GM23248 (cell line): ENCODE measurements at regions not wholly inside any gene's neighbourhood (a gene's known extent, or its start where the extent isn't known, plus 50 kb on each side); places are given as distances from the start of the nearest gene placed in this dataset.

Source experiments
- DNase-seq: peaks from one replicate; pipeline ENCODE4 v3.0.0-alpha.2; 2015
- H2AFZ ChIP-seq: fragments of 200-600 bp; sonication (generic); 2 replicates; pipeline ENCODE4 v1.6.1; 2016; ENCODE audit warnings: antibody characterized with exemption
- H3F3A ChIP-seq: fragments of 200-600 bp; sonication (generic); 2 replicates; pipeline ENCODE4 v1.6.1; 2016; ENCODE audit warnings: mild to moderate bottlenecking, antibody characterized with exemption, mixed run types; ENCODE audit not compliant: insufficient read depth
- H3K27ac ChIP-seq: fragments of 200-600 bp; sonication (generic); 2 replicates; pipeline ENCODE4 v1.5.1; 2016; ENCODE audit warnings: mild to moderate bottlenecking
- H3K27me3 ChIP-seq: fragments of 200-600 bp; sonication (generic); replicated peaks from 2 replicates; pipeline ENCODE4 v1.6.1; 2016; ENCODE audit warnings: mild to moderate bottlenecking; ENCODE audit not compliant: insufficient read depth
- H3K36me3 ChIP-seq: fragments of 200-600 bp; sonication (generic); 2 replicates; pipeline ENCODE4 v1.6.1; 2016; ENCODE audit warnings: low read depth, mild to moderate bottlenecking
- H3K4me1 ChIP-seq: fragments of 200-600 bp; sonication (generic); 2 replicates; pipeline ENCODE4 v1.6.1; 2016; ENCODE audit warnings: mild to moderate bottlenecking; ENCODE audit not compliant: insufficient read depth
- H3K4me2 ChIP-seq: fragments of 200-600 bp; sonication (generic); one replicate; pipeline ENCODE4 v1.6.1; 2016; ENCODE audit warnings: mild to moderate bottlenecking; ENCODE audit not compliant: unreplicated experiment
- H3K4me3 ChIP-seq: fragments of 200-600 bp; sonication (generic); 2 replicates; pipeline ENCODE4 v1.5.1; 2016; ENCODE audit warnings: mild to moderate bottlenecking
- H3K79me2 ChIP-seq: fragments of 200-600 bp; sonication (generic); 2 replicates; pipeline ENCODE4 v1.6.1; 2016; ENCODE audit warnings: mild to moderate bottlenecking; ENCODE audit not compliant: insufficient read depth
- H3K9ac ChIP-seq: fragments of 200-600 bp; sonication (generic); 2 replicates; pipeline ENCODE4 v1.6.1; 2016; ENCODE audit warnings: mild to moderate bottlenecking
- H3K9me2 ChIP-seq: fragments of 200-600 bp; sonication (generic); 2 replicates; pipeline ENCODE4 v1.6.1; 2016; ENCODE audit warnings: mixed run types, mild to moderate bottlenecking, moderate library complexity; ENCODE audit not compliant: insufficient read depth
- H3K9me3 ChIP-seq: fragments of 200-600 bp; sonication (generic); one replicate; pipeline ENCODE4 v1.6.1; 2017; ENCODE audit warnings: low read depth
- H4K20me1 ChIP-seq: fragments of 200-600 bp; sonication (generic); 2 replicates; pipeline ENCODE4 v1.6.0; 2016; ENCODE audit not compliant: insufficient read depth
- EZH2 ChIP-seq: fragments of 200-600 bp; sonication (generic); IDR thresholded peaks from 2 replicates; pipeline ENCODE4 v1.6.1; 2018; ENCODE audit warnings: antibody characterized with exemption, mild to moderate bottlenecking; ENCODE audit not compliant: insufficient read depth, poor library complexity, severe bottlenecking
- EZH2phosphoT487 ChIP-seq: fragments of 200-600 bp; sonication (generic); IDR thresholded peaks from 2 replicates; pipeline ENCODE4 v1.6.1; 2018; ENCODE audit warnings: antibody characterized with exemption, moderate library complexity, mild to moderate bottlenecking, low read depth; ENCODE audit not compliant: insufficient read depth
- WGBS, 2 experiments: methylation state at CpG; one replicate each; pipeline ENCODE4 v1.1.6; 2015 to 2017; ENCODE audit warnings: low lambda C conversion rate in 2 of 2, low coverage in 1 of 2; ENCODE audit errors: missing lambda C conversion rate in 2 of 2; 5-methylcytosine and 5-hydroxymethylcytosine counted together
- in situ Hi-C: fragments of 300-500 bp; cut with MboI; formaldehyde crosslinking; loops from 2 replicates; pipeline ENCODE4 v1.15.0; 2020

DNA sequence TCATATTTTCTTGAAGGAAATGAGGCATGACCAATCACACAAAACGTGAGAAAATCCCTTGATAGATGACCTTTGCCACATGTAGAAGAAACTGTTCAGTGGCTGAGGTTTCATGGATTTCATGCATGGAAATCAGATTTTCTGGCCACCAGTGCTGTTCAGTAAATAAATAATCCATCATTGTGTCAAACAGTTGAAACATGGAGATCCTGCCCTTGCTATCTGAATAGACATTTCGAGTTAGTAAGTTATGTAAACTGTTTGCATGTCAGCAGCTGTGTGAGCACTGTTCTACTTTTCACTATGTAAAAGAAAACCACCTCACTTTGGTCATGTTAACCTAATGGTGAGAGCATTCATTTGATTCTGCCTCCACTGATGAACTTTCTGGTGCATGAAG, 793.9 kb upstream of the EPHA7 start:
- in situ Hi-C loops, result no loop called here
- Histone ChIP-seq H3K27me3 (no peaks in the 10 kb centered on the region), H3K4me1 (no peaks in the 10 kb centered on the region), H3K79me2 (no peaks in the 10 kb centered on the region), H2AFZ (no peak overlapping the region), H4K20me1 (no peaks in the 10 kb centered on the region), H3K4me3 (no peak overlapping the region), H3F3A (no peaks in the 10 kb centered on the region), H3K9me2 (no peaks in the 10 kb centered on the region), H3K36me3 (no peaks in the 10 kb centered on the region), H3K9ac (no peak overlapping the region), H3K27ac (no peak overlapping the region), H3K9me3 (no peaks in the 10 kb centered on the region), H3K4me2 (no peak overlapping the region)
- no peak for DNase-seq
- TF ChIP-seq EZH2phosphoT487, result no peak
- no peak for TF ChIP-seq EZH2
- WGBS, 2 experiments, result 0 to 5% methylated on average over 2 of the region's 2 CpGs

DNA sequence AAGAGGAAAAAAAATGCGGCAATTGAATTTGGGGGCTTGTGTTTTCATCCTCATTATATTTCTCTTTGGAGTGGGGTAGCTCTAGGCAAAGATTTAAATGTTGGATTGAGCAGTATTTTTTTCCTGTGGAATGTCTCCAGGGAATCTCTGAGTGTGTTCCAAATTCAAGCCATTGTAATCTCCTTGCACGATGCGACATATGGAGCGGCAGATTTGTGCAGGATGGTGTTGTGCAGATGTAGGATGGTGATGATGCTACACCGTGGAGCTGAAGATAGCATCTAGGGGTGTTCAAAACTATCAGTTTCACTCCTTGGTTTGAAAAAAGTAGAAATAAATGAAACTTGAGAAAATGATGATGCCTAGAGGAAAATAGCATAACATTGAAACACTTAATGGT, 777.5 kb upstream of the EPHA7 start:
- no peaks in the 10 kb centered on the region for H3F3A ChIP-seq
- no peak overlapping the region for H3K9ac ChIP-seq
- no peaks in the 10 kb centered on the region for H3K4me1 ChIP-seq
- TF ChIP-seq EZH2 (no peak), EZH2phosphoT487 (no peak)
- no peak overlapping the region for H3K4me3 ChIP-seq
- no peaks in the 10 kb centered on the region for H3K79me2 ChIP-seq
- no peaks in the 10 kb centered on the region for H3K27me3 ChIP-seq
- H3K9me3 ChIP-seq, result no peaks in the 10 kb centered on the region
- H3K36me3 ChIP-seq, result no peaks in the 10 kb centered on the region
- in situ Hi-C loops, result no loop called here
- no peak overlapping the region for H3K4me2 ChIP-seq
- H4K20me1 ChIP-seq, result no peaks in the 10 kb centered on the region
- H2AFZ ChIP-seq, result no peak overlapping the region
- H3K9me2 ChIP-seq, result no peaks in the 10 kb centered on the region
- DNase-seq, result no peak
- 22% methylated on average over 5 of the region's 5 CpGs for WGBS, 2 experiments
- H3K27ac ChIP-seq, result no peak overlapping the region

DNA sequence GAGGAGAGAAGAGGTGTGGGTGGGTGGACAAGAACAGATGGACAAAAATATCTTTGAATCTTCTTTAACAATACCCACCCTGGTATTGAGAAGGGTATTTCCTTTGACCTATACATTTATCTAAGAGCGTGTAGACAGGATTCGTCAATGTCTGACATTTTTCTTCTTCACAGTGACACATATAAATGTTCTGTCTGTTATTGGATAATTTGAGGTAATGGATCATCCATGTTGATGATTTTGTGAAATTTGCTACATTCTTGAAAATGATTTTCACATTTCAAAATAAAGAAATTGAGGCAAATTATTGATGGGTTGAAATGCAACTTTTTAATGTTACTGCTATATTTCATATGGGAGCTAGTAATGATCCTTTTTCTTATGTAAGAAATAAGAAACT, 770.7 kb upstream of the EPHA7 start:
- Histone ChIP-seq H3K36me3 (no peaks in the 10 kb centered on the region), H3K4me3 (no peak overlapping the region), H3K4me1 (no peaks in the 10 kb centered on the region), H3K79me2 (no peaks in the 10 kb centered on the region), H3K9ac (no peak overlapping the region), H3K9me3 (no peaks in the 10 kb centered on the region), H3K4me2 (no peak overlapping the region), H3F3A (no peaks in the 10 kb centered on the region), H2AFZ (no peak overlapping the region), H4K20me1 (no peaks in the 10 kb centered on the region), H3K9me2 (no peaks in the 10 kb centered on the region), H3K27me3 (no peaks in the 10 kb centered on the region), H3K27ac (no peak overlapping the region)
- no peak for TF ChIP-seq EZH2
- TF ChIP-seq EZH2phosphoT487, result no peak
- 36 to 41% methylated on average over 2 of the region's 2 CpGs for WGBS, 2 experiments
- in situ Hi-C loops, result no loop called here
- no peak for DNase-seq

DNA sequence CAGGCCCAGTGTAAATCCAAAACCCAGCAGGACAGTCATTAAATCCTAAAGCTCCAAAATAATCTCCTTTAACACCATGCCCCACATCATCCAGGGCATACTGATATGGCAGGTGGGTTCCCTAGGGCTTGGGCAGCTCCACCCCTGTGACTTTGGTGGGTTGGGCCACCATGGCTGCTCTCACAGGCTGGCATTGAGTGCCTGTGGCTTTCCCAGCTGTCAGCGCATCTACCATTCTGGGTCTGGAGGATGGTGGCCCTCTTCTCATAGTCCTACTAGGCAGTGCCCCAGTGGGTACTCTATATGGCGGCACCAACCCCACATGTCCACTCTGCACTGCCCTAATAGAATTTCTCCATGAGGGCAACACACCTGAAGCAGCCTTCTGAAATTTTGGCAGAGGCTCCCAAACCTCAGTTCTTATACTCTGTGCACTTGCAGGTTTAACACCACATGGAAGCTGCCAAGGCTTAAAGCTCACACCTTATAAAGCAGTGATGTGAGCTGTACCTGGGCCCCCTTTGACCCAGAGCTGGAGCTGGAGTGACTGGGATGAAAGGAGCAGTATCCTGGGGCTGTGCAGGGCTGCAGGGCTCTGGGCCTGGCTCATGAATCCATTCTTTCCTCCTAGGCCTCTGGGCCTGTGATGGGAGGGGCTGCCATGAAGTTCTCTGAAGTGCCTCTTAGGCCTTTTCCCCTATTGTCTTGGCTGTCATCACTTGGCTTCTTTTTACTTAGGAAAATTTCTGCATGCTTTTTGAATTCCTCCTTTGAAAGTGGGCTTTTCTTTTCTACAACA, 765.5 kb upstream of the EPHA7 start:
- 28 to 36% methylated on average over 2 of the region's 2 CpGs for WGBS, 2 experiments
- H3K4me2 ChIP-seq, result no peak overlapping the region
- in situ Hi-C loops, result no loop called here

GRCh38 chr6:94177429-94177828, 758.1 kb upstream of the EPHA7 start:
- Histone ChIP-seq H3K4me3 (no peak overlapping the region), H3K9me2 (no peaks in the 10 kb centered on the region), H3K79me2 (no peaks in the 10 kb centered on the region), H3K27ac (no peak overlapping the region), H4K20me1 (no peaks in the 10 kb centered on the region), H3K27me3 (no peaks in the 10 kb centered on the region), H3K36me3 (no peaks in the 10 kb centered on the region), H3K9me3 (no peaks in the 10 kb centered on the region), H3K9ac (no peak overlapping the region), H2AFZ (no peak overlapping the region), H3F3A (no peaks in the 10 kb centered on the region), H3K4me2 (no peak overlapping the region), H3K4me1 (no peaks in the 10 kb centered on the region)
- TF ChIP-seq EZH2, result no peak
- in situ Hi-C loops, result no loop called here
- no peak for DNase-seq
- 18% methylated on average over 2 of the region's 2 CpGs for WGBS, 2 experiments

More for the DNA sequence above, 765.5 kb upstream of the EPHA7 start:
- H3K36me3 ChIP-seq, result no peaks in the 10 kb centered on the region
- H3K4me1 ChIP-seq, result no peaks in the 10 kb centered on the region
- no peaks in the 10 kb centered on the region for H3F3A ChIP-seq
- H3K9me3 ChIP-seq, result no peaks in the 10 kb centered on the region
- no peak overlapping the region for H2AFZ ChIP-seq
- TF ChIP-seq EZH2phosphoT487, result no peak
- no peak for TF ChIP-seq EZH2
- H4K20me1 ChIP-seq, result no peaks in the 10 kb centered on the region
- no peaks in the 10 kb centered on the region for H3K9me2 ChIP-seq
- H3K27me3 ChIP-seq, result no peaks in the 10 kb centered on the region
- DNase-seq, result no peak
- H3K27ac ChIP-seq, result no peak overlapping the region
- no peak overlapping the region for H3K9ac ChIP-seq
- no peaks in the 10 kb centered on the region for H3K79me2 ChIP-seq
- no peak overlapping the region for H3K4me3 ChIP-seq
